ENCODE measurements at regions not wholly inside any gene's neighbourhood (a gene's known extent, or its start where the extent isn't known, plus 50 kb on each side); places are given as distances from the start of the nearest gene placed in this dataset.

DNA sequence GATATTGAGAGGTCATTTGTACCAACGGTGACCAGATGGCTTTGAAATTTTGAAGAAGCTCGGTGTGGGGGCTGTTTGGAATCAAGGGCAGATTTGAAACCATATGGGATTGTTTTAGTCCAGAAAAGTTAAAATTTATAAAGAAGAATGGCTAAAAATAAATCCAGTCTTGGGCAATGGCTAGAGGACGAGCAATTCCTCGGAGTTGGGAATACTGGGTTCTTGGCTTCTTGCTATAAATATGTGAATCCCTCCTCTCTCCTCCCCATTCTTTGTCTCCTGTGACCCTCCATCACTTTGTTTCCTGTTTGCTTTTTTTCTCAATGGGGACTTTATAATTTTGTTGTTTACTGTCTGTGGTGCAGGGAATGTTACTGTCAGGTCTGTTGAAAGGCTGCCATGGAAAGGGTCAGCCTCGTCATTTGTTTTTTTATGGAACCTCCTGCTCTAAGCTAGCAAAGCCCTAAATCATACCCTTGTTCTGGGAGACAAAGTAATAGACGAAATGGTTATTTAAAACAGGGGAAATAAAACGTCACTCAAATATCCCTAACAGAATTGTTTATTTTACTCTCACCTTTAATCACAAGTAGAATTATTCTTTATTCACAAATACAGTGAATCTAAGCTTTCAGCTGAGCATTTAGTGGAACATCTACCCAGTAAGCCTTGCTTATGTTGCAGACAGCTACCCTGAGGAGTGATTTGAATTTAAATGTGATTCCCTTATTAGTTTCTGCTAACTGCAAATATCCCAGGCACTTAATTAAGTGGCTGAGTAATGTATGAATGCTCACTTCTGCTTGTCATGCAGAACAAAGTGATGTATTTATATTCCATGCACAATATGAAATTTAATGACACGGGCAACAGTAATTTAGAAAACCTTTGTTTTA, 273.1 kb upstream of the NOVA1 start:
- TF ChIP-seq MAX (IDR thresholded peaks at IDR 0.05; ENCODE audit: low read depth, low read length): no peak
- no peak overlapping the region for H3K4me3 ChIP-seq (ENCODE audit: low read depth, low read length)
- no peak for DNase-seq (ENCODE audit: low read depth)

GRCh38 chr14:26872515-26873361, 274.9 kb upstream of the NOVA1 start:
- H3K4me3 ChIP-seq (ENCODE audit: low read depth, low read length): no peak overlapping the region
- DNase-seq (ENCODE audit: low read depth): no peak
- TF ChIP-seq MAX (IDR thresholded peaks at IDR 0.05; ENCODE audit: low read depth, low read length) (no peak), POLR2A (IDR thresholded peaks at IDR 0.05; ENCODE audit: extremely low read depth, insufficient read length) (no peak), MYC (IDR thresholded peaks at IDR 0.05; ENCODE audit: low read depth, low read length) (no peak)
- TF ChIP-seq, protein P1, sequence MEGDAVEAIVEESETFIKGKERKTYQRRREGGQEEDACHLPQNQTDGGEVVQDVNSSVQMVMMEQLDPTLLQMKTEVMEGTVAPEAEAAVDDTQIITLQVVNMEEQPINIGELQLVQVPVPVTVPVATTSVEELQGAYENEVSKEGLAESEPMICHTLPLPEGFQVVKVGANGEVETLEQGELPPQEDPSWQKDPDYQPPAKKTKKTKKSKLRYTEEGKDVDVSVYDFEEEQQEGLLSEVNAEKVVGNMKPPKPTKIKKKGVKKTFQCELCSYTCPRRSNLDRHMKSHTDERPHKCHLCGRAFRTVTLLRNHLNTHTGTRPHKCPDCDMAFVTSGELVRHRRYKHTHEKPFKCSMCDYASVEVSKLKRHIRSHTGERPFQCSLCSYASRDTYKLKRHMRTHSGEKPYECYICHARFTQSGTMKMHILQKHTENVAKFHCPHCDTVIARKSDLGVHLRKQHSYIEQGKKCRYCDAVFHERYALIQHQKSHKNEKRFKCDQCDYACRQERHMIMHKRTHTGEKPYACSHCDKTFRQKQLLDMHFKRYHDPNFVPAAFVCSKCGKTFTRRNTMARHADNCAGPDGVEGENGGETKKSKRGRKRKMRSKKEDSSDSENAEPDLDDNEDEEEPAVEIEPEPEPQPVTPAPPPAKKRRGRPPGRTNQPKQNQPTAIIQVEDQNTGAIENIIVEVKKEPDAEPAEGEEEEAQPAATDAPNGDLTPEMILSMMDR (IDR thresholded peaks at IDR 0.05; ENCODE audit: low read depth, low read length): no peak

GRCh38 chr14:26873362-26873960, 275.6 kb upstream of the NOVA1 start:
- TF ChIP-seq POLR2A (IDR thresholded peaks at IDR 0.05; ENCODE audit: extremely low read depth, insufficient read length) (no peak), MYC (IDR thresholded peaks at IDR 0.05; ENCODE audit: low read depth, low read length) (no peak), MAX (IDR thresholded peaks at IDR 0.05; ENCODE audit: low read depth, low read length) (no peak)
- TF ChIP-seq, protein P1 (IDR thresholded peaks at IDR 0.05; ENCODE audit: low read depth, low read length): no peak
- DNase-seq (ENCODE audit: low read depth): no peak
- no peak overlapping the region for H3K4me3 ChIP-seq (ENCODE audit: low read depth, low read length)

DNA sequence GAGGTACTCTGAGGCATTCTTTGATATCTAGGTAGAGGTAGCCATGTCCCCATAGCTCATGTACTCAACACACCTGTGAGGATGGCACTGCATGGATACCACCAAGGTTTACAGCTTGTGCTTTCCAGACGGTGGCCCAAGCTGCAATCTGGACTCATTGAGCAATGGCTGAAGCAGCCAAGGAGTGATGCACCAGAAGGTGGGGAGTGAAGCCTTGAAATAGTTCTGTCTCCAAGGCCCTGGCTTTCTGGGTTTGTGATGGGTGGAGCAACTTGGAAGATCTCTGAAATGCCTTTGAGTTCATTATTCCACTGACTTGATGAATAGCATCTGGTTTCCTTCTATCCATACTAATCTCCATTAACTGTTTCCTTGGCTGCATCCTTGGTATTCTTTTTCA, 290.0 kb upstream of the NOVA1 start:
- TF ChIP-seq, protein P1 (IDR thresholded peaks at IDR 0.05; ENCODE audit: low read depth, low read length): no peak
- no peak for TF ChIP-seq MYC (IDR thresholded peaks at IDR 0.05; ENCODE audit: low read depth, low read length)
- TF ChIP-seq MAX (IDR thresholded peaks at IDR 0.05; ENCODE audit: low read depth, low read length): no peak
- no peak for TF ChIP-seq POLR2A (IDR thresholded peaks at IDR 0.05; ENCODE audit: extremely low read depth, insufficient read length)
- H3K4me3 ChIP-seq (ENCODE audit: low read depth, low read length): no peak overlapping the region
- no peak for DNase-seq (ENCODE audit: low read depth)

DNA sequence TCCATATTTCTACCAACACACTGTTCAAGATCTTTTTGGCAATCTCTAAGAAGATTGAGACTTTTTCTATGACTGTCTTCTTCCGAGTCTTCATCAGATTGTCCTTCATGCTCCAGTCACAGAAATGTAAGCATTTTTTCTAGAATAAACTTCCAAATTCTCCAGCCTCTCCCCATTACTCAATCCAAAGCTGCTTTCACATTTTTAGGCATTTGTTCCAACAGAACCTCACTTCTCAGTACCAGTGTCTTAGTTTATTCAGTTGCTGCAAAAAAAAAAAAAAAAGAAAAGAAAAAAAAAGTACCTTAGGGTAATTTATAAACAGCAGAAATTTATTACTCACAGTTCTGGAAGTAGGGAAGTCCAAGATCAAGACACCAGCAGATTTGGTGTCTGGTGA, 290.8 kb upstream of the NOVA1 start:
- no peak overlapping the region for H3K4me3 ChIP-seq (ENCODE audit: low read depth, low read length)
- TF ChIP-seq, protein P1 (IDR thresholded peaks at IDR 0.05; ENCODE audit: low read depth, low read length): no peak
- no peak for TF ChIP-seq MAX (IDR thresholded peaks at IDR 0.05; ENCODE audit: low read depth, low read length)
- no peak for TF ChIP-seq POLR2A (IDR thresholded peaks at IDR 0.05; ENCODE audit: extremely low read depth, insufficient read length)
- no peak for TF ChIP-seq MYC (IDR thresholded peaks at IDR 0.05; ENCODE audit: low read depth, low read length)
- DNase-seq (ENCODE audit: low read depth): no peak
